ENCODE measurements at regions not wholly inside any gene's neighbourhood (a gene's known extent, or its start where the extent isn't known, plus 50 kb on each side); places are given as distances from the start of the nearest gene placed in this dataset.

DNA sequence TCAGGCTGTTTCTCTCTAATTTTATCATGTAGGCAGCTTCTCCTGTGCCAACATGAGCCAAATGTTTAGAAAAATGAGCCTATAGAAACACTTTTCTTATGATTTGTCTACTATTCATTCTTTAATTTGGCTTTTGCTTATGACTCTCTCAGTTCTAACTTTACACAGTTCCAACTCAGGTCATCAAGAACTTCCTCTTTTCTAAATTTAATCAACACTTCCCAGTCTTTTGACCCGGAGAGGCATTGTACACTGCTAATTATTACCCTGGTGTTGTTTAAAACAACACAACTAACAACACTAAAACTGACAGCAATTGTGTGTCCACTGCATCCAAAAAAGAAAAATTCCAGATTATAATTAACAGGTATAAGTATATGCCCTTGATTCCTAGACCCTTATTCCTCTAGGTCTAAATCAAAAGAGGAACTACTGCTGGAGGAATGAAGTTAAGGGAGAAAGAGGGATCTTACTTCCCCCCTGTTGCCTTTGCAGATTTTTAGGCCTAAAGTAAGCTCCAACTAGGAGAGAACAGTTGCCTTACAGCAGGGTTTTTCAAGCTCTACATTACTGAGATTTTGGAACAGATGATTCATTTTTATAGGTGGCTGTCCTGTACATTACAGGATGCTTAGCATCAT lies 332.2 kb upstream of the GOLIM4 start:
- no peak for DNase-seq

DNA sequence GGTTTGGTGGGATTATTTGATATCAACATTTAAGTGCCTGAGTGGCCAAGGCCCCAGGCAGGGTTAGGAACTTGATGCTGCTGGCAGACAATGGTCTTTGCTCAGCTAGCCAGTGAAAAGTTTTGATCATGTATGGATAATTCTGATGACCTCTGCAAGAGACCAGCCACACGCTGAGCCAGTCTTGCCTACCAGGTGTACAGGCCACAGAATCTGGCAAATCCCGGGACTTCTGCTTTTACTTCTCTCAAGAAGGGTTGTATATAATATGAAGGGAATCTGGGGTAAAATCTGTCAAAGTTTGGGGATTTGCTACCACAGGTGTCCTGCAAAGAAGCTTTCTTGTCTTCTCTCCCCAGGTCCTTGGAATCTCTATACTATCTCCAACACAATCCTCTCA lies 331.4 kb upstream of the GOLIM4 start:
- DNase-seq, result no peak

DNA sequence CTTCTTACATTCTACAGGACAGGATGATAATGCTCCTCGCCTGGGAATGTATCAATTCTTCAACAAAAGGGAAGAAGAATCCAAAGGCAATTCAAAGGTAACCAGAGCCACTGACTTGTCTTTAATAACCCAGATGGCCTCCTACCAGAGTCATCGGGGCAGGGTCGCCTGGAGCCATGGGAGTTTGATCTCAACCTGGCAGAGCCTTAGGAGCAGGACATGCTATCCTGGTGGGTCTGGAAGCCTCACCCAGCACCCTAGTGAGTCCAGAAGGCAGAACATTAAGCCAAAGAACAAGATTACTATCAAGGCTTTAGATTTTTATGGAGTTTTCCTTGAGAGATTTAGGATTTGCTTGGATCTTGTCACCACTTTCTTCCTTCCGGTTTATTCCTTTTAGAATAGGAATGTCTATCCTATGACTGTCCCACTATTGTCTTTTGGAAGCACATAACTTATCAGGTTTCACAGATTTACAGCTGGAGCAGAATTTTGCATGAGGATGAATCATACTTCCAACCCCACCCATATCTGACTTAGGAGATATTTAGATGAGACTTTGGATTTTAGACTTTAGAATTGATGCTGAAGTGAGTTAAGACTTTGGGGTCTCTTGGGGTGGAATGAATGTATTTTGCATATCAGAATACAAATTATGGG lies 330.3 kb upstream of the GOLIM4 start:
- no peak for DNase-seq

DNA sequence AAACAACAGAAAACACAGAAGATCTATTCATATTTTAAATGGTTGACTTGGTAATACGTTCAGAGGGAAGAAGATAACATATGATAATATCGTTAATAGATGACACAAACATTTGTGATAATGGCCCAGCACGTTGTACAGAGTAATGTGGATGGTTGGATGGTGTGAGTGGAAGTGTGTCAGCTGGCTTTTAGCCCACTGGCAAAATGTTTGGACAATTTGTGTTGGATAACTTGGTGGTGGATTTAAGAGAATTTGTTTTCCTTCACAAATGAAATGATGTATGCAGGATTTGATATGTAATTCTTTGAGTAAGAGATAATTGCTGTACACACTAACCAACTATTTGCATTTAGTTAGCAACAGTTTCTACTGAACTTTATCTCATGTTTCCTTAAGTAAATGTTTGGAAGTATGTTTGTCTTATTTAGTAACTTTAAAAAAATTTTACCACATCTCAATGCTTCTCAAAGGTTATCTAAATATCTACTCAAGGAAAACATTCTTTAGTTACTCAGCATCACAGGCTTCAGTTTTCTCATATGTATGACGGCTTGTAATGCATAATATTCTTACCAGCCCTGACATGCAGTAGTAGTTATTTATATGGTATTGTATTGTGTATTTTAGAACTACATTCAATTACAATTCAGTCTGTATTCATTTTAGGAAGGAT lies 328.5 kb upstream of the GOLIM4 start:
- DNase-seq, result no peak

DNA sequence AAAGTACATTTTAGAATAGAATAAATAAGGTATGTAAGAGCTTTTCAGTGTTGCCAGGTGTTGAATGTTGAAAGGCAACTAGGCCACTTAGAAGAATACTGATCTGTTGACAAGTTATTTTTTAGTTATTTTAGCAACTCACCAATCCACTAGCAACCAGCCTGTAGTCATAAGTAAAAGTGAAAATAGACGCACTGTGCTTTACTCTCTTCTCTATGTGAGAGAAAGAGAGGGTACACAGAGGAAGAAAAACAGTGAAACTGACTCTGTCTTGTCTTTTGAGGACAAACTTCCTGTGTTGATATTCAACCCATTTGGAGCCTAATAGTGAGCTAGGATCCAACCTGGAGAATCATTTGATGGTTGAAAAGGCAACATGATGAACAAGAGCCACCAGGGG lies 327.1 kb upstream of the GOLIM4 start:
- DNase-seq, result no peak

DNA sequence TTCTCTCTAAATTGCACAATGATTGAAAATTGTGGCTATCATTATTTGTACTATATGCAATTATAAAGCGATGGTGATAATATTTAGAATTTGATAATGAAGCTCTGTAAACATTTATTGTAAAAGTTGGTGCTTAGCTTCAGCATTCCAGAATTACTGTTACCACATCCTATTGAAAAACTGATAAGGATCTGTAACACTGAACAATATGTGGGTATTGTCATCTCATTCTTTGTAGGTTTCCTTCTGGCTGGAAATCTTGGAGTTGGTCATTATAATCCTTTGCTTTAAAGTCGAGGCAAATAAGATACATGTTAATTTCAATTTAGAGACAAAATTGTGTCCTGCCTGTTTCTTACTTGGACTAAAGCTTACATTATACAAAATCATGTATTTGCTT lies 323.4 kb upstream of the GOLIM4 start:
- DNase-seq, result no peak

DNA sequence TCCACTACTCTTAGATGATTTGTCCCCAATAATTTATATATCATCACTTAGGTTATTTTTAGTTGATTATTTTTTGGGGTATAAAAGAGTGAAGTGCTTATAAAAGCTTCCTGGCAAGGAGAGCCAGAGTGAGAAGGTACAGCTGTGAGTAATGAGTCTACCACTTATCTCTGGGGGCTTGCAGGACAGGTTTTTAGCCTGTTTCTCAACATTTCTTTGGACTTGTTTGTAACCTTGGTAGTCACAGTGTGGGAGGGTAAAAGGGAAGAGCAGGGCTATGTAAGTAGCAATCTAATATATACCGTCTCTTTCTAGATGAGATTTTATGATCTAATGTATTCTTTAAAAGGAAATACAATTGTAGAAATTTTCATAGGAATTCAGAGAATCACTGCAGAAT lies 321.3 kb upstream of the GOLIM4 start:
- DNase-seq, result no peak

DNA sequence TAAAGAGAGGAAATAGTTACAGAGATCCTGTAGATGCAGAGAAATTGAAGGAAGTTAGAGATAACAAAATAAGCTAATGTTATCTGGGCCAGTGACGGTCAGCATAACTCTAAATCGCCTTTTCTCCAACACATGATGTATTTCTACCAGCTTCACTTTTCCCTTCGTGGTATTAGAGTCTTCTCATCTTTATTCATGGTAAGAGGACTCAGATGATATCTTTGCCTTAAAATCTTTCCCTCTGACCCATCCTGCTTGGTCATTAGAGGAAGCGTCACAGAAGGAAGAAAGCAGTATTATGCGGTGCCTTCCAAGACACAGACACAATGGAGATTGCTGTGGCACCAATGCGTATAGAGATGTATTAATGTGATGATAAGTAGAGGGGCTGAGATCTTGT lies 320.7 kb upstream of the GOLIM4 start:
- no peak for DNase-seq

DNA sequence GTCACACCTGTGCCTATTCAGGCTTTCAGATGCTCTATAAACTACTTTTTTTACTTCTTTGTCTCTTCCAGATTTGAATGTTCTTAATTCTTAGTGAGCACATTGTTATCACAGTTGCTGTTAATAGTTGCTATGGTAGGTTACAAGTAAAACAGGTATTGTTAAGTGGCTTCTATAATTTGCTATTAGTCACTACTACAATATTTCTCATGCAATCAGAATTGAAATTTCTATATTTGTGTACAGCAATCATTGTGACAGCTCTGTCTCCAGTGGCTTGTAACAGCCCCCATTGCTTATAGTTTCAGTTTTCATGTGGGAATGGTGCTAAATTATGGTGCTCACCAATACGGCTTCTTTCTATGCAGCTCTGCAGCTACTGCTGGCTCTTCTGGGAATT lies 318.4 kb upstream of the GOLIM4 start:
- no peak for DNase-seq

DNA sequence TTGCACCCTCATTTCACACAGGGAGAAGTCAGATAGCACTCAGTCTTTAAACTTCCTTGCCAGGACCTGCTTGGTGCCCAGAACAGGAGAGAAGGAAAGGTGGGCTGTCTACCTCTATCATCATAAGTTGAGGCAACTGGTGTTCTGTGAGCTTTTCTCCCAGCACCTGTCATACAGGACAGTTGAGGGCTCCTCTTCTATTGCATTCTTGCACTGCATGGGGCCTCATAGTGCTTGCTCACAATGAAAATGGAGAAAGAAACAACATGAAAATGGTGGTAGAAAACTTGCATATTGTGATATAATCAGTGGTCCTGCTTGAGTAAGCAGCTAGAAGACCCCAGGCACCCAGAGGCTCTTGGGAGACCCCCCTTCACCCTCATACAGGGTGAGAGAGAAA lies 311.7 kb upstream of the GOLIM4 start:
- no peak for DNase-seq

DNA sequence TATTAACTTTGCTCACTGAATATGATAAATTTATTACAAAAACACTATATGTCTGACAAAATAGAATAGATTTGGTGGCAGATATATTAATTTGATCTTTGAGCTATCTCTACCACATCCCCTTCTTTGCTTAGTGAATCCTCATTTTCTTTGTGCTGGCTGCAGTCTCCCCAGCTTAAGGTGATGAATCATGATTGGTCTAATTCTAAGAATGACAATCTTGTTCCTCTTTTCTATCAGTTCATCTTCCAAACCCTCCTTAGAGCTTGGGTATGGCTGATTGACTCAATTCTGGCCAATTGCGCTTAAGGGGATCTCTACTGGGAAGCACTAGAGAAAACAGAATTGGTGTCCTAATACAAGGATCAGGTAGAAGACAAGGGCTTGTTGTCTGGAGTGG lies 309.6 kb upstream of the GOLIM4 start:
- DNase-seq, result no peak

DNA sequence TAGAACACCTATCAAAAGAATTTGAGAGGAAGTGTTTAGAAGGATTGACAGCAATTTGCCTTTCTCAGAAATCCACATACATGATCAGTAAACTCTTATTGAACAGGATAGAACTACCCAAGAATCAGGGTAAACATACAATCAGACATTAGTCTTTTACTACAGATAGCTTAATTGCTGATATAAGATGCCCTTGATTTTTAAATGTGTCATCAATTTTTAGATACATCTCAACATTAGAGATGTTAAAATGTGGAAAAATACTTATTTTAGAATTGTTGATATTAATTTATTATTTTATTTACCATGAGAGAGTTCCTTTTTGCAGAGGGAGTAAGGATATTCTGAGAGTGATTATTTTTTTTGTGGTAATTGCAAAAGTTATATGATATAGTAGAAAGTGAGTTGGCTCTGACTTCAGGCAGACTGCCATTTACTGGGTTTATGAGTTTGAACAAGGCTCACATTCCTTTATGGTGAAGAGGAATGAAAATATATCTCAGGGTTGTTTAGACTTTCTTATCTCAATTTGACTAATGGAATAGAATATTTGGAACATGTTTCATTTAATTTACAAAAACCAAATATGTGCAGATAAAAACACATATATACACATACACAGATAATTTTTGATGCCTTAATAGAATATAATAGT lies 302.8 kb upstream of the GOLIM4 start:
- DNase-seq, result no peak

DNA sequence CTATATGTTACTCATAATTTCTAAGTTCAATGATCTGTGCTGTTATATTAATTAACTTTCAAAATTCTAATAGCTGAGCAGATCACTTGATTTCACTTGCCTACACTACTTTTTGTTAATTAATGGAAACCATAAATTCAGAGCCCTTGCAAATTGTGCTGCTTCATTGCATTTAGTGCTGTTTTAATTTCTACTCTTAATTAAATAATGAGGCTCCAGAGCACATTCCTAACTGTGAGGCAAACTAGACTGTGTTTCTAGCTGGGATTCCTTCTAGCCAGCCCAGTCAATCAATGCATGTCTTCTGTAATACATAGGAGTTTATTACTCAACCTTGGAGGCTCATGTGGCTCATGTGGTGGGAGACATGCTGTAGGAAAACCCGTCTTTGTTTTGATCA lies 301.1 kb upstream of the GOLIM4 start:
- DNase-seq, result no peak

DNA sequence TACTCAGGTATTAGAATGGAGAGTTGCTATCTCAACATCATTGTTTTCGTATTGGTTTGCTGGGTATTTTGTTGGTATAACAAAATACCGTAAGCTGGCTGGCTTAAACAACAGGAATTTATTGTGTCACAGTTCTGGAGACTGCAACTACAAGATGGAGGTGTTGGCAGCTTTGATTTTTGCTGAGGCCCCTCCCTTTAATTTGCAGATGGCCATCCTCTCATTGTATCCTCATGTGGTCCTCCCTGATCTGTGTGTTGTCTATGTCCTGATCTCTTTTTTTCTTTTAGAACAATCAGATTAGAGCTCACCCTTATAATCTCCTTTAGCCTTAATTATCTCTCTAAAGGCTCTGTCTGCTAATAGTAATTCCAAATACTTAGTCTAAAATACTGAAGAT lies 299.8 kb upstream of the GOLIM4 start:
- DNase-seq, result no peak

DNA sequence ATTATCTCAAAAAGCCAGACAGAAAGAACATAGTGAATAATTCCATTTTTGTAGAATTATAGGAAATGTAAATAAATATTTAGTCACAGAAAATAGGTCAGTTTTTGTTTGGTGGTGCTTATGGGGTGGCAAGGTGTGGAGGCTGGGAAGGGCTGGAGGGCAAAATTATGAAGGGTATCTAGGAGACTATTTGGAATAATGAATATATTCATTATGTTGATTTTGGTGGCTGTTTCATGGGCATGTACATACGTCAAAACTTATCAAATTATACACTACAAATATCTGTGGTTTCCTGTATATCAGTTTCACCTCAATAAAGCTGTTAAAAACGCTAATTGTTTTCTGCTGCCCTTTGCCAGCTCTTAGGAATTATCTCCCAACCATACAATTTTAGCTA lies 298.7 kb upstream of the GOLIM4 start:
- DNase-seq, result no peak

DNA sequence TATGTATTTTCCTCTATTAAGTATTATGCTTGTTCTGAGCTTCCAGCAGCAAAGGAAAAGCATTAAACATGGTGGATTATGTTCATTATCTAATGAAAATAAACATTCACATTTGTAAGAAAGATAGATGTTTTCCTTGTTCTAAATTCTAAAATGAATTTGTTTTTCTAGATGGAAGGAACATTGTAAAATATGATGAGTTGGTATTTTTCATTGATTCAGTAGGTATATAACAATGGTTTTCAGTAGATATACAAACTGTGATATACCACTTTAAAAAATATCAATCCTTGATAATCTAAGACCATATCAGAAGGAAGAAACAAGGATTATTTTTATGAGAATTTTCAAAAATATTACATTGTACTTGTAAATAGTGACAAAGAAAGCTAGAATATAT lies 290.6 kb upstream of the GOLIM4 start:
- DNase-seq, result no peak

DNA sequence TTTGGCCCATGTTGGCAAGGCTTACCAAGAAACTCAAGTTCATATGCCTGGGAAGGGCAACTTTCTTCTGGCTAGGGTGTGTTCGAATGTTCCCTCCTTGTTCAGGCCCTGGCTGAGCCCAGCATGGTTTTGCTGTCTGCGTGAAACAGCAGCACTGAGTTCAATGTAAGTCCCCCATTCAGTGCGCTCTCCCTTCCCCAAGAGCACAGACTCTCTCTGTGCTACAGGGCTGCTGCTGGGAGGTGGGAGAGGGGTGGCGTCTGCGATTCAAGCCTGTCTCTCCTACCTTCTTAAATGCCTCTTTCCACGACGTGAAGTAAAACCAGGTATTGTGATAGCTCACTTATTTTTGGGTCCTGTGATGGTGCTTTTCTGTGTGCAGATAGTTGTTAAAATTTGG lies 289.3 kb upstream of the GOLIM4 start:
- no peak for DNase-seq

DNA sequence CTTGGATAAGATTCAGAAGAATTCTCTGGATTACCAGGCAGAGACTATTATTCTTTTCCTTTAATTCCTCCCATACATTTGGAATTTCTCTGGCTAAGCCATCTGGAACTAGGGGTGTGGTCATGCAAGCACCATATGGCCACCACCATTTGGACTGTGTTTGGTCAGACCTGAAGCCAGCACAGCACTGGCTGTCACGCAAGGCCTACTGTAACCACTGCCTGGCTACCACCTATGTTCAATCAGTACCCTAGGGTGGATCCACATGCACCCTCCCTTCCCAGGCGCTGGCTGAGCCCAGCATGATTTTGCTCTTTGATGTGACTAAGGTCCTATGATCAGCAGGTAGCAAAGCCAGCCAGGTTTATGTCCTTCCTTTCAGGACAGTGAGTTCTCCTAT lies 287.8 kb upstream of the GOLIM4 start:
- DNase-seq, result no peak

DNA sequence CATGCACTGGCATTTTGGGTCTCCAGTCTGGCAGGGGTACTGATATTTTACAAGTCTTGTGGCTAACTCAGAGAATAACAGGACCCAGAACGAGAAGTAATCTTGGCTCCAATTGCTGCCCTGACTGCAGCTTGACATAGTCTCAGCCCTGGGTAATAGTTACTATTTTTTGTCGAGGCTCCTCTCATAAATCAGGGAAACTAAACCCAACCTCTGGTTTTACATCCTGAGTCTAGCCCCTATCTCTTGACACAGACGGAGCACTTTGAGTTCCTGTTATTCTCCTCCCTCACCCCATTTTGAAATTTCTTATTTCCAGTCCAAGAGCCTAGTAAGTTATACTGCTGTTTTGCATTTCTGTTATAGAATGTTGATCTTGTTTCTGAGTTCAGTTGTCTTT lies 276.1 kb upstream of the GOLIM4 start:
- no peak for DNase-seq

DNA sequence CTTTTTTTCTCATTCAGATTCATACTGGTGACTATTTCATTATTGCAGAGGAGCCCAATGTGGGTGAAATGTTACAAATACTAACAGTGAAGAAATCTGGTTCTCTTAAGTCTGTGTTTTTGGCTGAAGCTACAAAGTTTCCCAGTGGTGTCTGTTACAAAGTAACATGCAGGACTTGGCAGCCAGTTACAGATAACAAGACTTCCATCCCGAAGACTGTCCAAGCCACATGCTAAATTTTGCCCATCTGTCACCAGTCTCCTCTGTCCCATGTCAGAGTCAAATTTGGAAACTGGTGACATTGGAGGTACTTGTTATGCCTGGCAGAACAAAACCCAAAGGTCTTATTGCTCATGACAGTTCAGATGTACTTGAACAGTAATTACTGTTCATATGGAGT lies 269.2 kb upstream of the GOLIM4 start:
- DNase-seq, result no peak

DNA sequence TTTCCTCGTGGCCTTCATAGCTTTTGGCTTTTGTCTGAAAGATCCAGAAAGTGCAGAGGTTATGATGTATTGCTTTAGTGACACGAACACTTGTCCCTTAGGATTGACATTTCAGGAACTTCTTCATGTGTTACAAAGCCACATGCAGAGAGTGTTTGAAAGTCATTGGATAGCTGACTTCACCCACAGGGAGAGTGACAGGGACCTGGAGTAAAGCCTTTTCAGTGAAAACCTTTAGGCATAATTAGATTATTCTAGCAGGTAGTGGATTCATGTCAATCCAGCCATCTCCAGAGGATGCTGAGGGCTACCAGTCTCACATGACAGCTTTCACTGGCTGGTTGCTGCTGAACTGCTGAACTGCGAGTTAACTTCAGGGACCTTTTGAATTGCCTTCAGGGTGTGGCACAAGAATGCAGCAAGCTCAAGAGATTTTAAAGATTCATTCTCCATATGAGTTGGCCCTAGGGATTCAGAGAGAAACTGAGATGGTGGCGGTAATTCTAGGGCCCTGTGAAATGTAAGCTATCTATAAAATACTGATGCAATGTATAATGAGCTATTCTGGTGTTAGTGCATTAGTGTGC lies 267.0 kb upstream of the GOLIM4 start:
- no peak for DNase-seq

DNA sequence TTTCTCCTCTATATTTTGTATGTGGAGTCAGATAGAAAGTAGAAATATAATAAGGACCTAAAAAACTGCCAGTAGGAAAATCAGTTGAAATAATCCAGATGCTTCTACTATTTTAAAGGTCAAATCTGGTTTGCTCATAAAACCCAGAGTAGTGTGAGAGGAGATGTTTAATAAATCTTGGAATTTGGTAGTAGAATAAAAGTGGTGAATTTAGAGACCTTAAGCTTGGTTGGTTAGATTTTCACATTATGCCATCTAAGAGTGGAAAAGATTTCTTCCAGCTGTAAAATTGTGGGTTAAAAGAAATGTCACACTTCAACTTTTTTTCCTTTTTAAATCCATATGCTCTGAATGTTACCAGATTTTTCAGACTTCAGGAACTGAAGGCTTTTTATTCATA lies 266.4 kb upstream of the GOLIM4 start:
- no peak for DNase-seq

DNA sequence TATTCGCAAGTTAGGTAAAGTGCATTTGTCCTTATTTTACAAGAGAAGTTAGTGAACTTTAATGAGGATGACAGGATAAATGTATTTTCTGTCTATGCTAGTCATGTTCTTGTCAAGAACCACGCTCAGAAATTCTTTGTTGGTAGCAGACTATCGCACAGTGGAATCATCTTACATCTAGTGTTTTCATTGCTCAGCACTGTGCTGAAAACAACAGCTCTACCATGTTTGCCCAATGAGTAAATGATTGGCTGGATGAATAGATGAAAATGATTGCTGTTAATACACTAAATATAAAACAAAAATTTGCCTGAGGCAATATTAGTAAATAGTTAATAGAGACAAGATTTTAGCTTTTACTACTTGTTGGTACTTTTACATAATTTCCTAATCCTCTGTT lies 265.3 kb upstream of the GOLIM4 start:
- DNase-seq, result no peak

All from NCI-H1417 treated with DMSO at 0.1 percent for 48 hours (cell line).